ENCODE measurements at regions not wholly inside any gene's neighbourhood (a gene's known extent, or its start where the extent isn't known, plus 50 kb on each side); places are given as distances from the start of the nearest gene placed in this dataset.

DNA sequence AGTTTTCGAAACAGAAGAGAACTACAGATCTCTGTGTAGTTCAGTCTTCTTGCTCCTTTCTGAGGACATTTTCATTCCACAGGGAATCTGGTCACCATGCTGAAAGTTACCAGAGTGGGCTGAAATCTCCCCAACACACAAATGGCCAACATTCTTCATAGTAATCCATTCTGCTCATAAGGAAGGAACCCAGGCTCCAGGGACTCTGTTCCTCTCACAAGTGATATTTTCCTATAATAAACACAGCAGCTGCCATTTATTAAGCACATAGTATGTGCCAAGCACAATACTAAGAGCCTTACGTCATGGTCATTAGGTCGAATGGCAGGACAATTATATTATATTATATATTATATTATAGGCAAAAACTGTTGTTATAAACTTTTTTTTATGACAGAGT is 109.8 kb downstream of the RAB11FIP2 start:
- TF ChIP-seq CTCF (IDR thresholded peaks at IDR 0.05) (no peak), POLR2A (IDR thresholded peaks at IDR 0.05) (no peak)
